ENCODE measurements at regions not wholly inside any gene's neighbourhood (a gene's known extent, or its start where the extent isn't known, plus 50 kb on each side); places are given as distances from the start of the nearest gene placed in this dataset.

GRCh38 chr4:128553686-128554515, 255.6 kb upstream of the JADE1 start:
- H3K27ac Mint-ChIP-seq: no peak overlapping the region

More at GRCh38 chr4:128553686-128554515, 255.6 kb upstream of the JADE1 start:
- Histone ChIP-seq H3K27ac (ENCODE audit: low read length in 2 of 2) (no peak overlapping the region), H4K20me1 (ENCODE audit: control insufficient read depth, insufficient read depth, low read length, poor library complexity, severe bottlenecking) (no peaks in the 10 kb centered on the region), H3K36me3 (replicated peaks in 1 of 2; ENCODE audit: control extremely low read depth in 1 of 2, control insufficient read depth in 1 of 2, extremely low read depth in 1 of 2, insufficient read depth in 2 of 2, low read length in 1 of 2) (no peaks in the 10 kb centered on the region), H3K4me1 (ENCODE audit: control insufficient read depth in 2 of 2, insufficient read depth in 2 of 2, low read length in 2 of 2) (peaks cover 6 to 8% of the 10 kb centered on the region in 2 donors), H3K4me3 (ENCODE audit: control extremely low read depth in 1 of 5, extremely low read depth in 1 of 5, insufficient read depth in 1 of 5, low read depth in 2 of 5, low read length in 4 of 5) (peak overlapping the region; percentile 43 to 80 (median 67)), H3K9ac (ENCODE audit: low read length) (peak overlapping the region; percentile 81), H3K4me2 (replicated peaks; ENCODE audit: low read depth, low read length, poor library complexity, severe bottlenecking) (peak overlapping the region; percentile 81), H3K27me3 (replicated peaks in 1 of 4; ENCODE audit: control extremely low read depth in 1 of 4, control insufficient read depth in 3 of 4, insufficient read depth in 4 of 4, low read length in 3 of 4) (peaks cover 0 to 11% (median 3%) of the 10 kb centered on the region in 4 experiments), H3K79me2 (ENCODE audit: control insufficient read depth, insufficient read depth, low read length) (no peaks in the 10 kb centered on the region), H2AFZ (ENCODE audit: insufficient read depth, low read depth, low read length, poor library complexity, severe bottlenecking) (peak overlapping the region; percentile 84), H3K9me3 (ENCODE audit: control extremely low read depth in 1 of 3, control insufficient read depth in 2 of 3, insufficient read depth in 1 of 3, low read length in 2 of 3) (no peaks in the 10 kb centered on the region)
- WGBS (ENCODE audit: insufficient coverage): 59% methylated on average over 3 of the region's 5 CpGs
- intact Hi-C loops (cut with micrococcal nuclease): no loop called here
- no peak for TF ChIP-seq CTCF (IDR thresholded peaks at IDR 0.05)
- TF ChIP-seq EZH2 (IDR thresholded peaks at IDR 0.05; ENCODE audit: borderline replicate concordance, insufficient read depth, low read depth, low read length, poor library complexity, severe bottlenecking): no peak
- no peak for ATAC-seq (ENCODE audit: low read depth)
- peaks cover 45% of the 10 kb centered on the region for H3K27me3 Mint-ChIP-seq
- peaks cover 15% of the 10 kb centered on the region for H3K4me1 Mint-ChIP-seq
- ChIA-PET CTCF (interaction anchor here (0.6 kb wide), 1 partner anchor 1144 kb away, joined by 3 read pairs; no protein-coding TSS in a partner anchor), POLR2A (no interaction called here)
- no peaks in the 10 kb centered on the region for H3K9me3 Mint-ChIP-seq (ENCODE audit: insufficient read depth)
- H3K4me3 Mint-ChIP-seq: peak overlapping the region; percentile 95
- no peak for DNase-seq
